GM19328 (cell line): ENCODE measurements at regions not wholly inside any gene's neighbourhood (a gene's known extent, or its start where the extent isn't known, plus 50 kb on each side); places are given as distances from the start of the nearest gene placed in this dataset.

Experiments used
- ATAC-seq: cut with Tn5 transposase; IDR thresholded peaks from one replicate; pipeline ENCODE4 v1.9.1; 2021; ENCODE audit warnings: mild to moderate bottlenecking, moderate library complexity; ENCODE audit not compliant: unreplicated experiment

DNA sequence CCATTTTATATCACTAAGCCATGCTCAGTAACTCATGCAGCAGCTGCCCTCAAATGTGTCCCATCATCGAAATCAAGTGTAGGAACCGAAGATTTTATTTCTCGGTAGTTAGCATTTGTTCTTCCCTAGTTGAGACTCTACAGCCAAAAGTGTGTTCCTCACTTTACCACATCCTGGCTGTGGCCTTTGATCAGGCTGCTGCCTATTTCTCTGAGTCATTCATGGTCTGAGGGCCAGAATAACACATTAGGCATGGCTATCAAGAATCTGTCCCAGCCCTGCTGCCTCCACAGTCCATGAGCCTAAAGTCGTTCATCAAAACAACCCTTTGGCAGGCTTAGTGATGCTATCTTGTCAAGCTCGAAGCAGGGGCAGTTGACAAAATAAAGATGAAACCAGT, 300.1 kb downstream of the TDRD15 start:
- no peak for ATAC-seq

DNA sequence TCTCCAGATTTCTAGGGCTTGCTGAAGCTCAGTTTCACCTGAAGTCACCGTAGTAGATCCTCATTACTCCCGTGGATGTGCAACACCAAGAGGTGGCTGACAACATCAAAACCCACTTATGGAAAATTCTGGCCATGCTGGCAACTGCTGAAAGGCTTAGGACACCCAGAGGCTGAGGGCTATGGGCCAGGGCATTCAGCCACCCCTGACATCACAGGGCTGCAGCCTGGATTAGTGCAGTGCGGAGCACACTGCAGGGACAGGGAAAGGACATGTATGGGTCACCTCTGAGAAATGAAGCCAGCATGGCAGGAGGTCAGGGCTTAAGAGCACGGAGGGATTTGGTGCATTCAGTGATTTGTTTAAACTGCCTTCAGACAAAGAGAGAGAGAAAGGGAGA, 300.6 kb downstream of the TDRD15 start:
- ATAC-seq: no peak

DNA sequence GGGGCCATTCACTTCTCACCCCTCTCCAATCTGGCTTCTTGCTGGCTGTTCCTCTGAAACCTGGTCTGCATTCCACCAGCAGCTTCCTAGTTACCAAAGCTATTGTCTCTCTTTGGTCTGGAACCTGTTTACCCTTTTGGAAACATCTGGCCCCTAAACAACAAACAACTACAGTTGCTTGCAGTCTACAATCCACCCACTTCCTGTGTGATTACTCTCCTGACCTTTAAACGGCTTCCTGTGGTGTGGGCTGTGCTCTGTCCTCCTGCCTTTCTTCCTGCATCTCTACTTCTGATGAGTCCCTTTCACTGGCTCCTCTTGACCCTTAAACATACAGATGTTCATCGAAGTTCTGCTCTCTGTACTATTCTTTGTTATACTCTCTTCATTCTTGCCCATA, 303.8 kb downstream of the TDRD15 start:
- no peak for ATAC-seq

DNA sequence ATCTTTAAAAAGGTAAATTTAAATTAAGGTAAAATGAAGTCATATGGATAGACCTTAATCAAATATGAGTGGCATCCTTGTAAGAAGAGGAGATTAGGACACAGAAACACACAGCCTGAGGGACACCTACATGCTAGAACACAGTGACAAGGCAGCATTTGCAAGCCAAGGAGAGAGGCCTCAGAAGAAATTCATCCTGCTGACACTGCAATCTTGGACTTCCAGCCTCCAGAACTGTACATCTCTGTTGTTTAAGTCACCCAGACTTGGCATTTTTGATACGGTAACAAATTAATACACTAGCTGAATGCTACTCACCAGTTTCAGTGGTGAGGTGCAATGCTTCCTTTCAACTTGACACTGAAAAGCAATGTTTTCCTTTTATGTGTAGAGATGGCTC, 305.0 kb downstream of the TDRD15 start:
- no peak for ATAC-seq

DNA sequence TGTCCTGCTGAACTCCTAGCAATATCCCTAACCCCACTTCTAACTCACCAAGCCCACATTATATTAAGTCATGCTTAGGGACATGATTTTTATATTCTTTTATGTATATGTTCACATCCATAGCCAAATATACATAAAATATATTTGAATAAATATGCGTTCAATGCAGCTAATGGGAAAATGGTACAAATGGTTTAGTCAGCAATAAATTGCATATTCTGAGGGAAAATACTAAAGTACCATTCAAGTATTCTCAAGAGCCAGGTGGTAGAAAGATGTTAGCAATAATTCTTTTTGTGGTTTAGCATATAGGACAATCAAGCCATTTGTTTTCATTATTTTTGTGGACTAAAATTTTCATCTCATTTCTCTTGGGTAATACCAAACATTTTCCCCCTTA, 306.0 kb downstream of the TDRD15 start:
- ATAC-seq: no peak

DNA sequence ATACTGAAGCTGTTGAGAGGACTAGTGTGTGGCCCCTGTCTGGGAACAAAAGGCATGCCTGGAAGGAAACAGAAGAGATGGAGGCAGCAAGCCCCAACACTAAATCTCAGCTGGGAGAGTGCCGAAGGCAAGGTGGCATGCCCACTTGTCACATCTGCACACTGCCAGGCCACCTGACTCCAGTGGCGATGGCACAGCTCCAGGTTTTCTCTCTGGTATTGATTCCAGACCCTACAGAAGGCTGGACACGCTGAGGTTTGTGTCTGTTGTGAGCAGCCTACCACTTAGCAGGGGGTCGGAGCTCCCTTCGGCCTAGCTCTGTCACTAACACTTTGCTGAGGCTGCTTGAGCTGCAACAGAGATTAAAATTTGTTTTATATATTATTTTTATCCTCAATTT, 307.3 kb downstream of the TDRD15 start:
- no peak for ATAC-seq

DNA sequence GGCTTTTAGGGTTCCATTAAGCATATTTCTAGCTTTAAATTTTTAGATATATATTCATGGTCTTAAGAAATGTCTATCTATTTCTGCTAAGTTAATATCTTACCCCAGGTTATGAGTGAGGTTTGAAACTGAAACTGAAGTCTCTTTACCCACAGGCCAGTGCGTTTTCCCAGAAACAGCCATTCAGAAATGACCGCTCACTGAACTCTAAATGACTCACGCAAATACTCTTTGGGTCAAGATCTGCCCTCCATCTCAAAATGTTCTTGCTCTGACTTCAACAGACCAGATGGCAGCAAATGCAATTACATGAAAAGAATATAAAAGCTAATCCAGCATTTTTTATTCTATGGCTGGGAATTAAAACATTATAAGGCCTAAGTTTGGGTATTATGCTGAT, 315.2 kb downstream of the TDRD15 start:
- ATAC-seq: no peak

DNA sequence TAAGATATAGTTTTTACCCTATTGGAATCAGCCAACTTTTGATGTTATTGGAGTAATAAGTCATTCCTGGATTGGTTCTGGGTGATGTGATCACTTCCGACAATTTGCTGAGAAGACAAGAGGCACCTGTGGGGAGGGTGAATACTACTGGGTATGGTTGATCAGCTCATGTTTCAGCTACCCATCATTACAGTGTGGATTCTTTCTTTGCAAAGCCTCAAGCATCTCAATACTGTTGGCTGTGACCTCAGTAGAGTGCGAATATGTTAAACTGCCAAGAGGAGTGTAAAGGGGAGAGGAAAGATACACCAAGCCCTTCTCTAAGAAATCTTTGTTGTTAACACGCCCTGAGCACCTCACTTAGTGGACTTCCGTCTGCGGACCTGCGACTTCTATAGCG, 317.7 kb downstream of the TDRD15 start:
- no peak for ATAC-seq

DNA sequence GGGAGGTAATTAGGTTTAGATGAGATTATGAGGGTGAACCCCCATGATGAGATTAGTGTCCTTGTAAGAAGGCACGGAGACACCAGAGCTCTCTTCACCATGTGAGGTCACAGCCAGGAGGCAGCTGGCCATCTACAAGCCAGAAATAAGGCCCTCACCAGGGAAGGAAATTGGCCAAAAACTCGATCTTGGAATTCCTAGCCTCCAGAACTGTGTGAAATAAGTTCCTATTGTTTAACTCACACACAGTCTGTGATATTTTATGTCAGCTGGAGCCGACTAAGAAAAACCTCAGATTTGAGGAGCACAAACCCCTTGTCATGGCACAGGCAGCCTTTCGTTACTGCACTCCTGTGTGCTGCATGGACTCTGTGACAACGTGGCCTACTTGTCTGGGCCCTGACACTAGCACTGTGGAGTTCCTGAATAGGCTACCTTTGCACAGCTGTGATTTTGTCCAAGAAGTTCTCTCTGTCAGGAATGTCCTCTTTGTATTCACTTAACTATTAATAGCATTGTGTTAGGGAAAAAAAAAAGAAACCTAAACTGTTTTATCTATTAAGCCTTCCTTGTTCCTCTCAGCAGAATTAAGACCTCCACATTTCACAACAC, 319.8 kb downstream of the TDRD15 start:
- ATAC-seq: no peak

DNA sequence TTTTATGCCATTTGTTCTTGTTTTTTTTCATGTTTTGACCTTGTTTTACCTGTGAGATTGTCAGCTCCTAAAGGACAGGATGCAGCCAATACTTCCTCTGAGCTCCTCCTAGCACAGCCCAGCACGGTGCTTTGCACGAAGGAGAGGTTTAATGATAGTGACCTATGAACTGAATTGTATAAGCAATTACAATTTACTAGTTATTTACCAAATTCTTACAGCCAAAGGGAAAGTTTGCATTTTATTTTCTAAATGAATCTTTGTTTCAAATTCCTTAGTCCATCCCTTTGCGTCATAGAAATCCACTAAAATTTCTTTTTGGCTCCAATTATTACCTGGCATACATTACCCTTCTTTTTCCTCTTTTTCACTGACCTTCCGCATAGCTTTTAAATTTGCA, 326.1 kb downstream of the TDRD15 start:
- no peak for ATAC-seq

DNA sequence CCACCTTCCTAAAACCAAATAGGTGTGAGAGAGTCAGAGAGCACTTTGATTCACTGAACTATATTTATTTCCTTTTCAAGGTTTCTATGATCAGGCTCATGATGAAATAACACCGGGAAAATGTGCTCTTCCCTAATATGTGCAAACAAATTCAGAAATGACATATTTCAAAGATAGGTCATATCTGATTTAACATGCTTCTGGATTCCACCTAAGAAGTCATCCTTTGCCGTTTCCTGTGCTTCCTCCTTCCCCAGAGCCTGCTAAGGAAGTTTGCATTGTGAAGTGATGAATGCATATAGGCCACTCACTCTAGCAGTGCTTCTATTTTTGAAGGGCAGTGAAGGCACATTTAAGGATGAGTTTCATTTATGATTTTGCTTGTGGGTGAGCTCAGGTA, 327.6 kb downstream of the TDRD15 start:
- no peak for ATAC-seq

DNA sequence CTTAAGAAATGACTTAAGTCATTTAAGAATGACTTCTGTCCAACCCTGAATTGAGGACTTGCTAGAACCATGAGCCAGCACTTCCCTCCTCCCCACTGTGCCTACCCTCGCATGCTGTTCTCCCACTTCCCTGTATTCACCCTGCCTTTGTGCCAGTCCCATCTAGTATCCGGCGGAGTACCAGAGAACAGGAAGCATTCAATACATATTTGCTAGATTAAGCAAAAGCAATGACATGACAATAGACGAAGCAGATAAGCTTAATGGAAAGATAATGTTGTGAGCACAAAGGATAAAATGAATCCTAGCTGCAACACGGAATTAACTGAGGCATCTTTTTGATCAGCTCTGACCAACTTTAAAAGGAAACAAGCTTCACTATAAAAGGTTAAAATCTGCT, 328.5 kb downstream of the TDRD15 start:
- no peak for ATAC-seq

DNA sequence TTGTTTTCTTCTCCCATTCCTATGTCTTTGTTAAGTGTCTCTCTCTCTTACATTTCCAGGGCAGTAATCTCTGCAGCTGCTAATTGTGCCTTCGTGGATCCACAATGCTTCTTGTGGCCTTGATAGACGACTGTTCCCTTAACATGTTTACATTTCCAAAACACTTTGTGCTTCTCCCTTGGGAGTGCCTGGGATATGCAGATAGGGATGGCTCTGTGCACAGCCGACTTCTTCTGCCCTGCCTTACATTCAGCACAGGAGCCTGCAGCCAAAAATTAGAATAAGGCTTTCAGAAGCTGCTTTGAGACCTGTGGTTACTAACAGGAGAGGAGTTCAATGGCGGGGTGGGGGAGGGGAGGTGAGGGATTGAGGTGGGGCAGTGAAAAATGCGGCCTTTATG, 328.9 kb downstream of the TDRD15 start:
- no peak for ATAC-seq

DNA sequence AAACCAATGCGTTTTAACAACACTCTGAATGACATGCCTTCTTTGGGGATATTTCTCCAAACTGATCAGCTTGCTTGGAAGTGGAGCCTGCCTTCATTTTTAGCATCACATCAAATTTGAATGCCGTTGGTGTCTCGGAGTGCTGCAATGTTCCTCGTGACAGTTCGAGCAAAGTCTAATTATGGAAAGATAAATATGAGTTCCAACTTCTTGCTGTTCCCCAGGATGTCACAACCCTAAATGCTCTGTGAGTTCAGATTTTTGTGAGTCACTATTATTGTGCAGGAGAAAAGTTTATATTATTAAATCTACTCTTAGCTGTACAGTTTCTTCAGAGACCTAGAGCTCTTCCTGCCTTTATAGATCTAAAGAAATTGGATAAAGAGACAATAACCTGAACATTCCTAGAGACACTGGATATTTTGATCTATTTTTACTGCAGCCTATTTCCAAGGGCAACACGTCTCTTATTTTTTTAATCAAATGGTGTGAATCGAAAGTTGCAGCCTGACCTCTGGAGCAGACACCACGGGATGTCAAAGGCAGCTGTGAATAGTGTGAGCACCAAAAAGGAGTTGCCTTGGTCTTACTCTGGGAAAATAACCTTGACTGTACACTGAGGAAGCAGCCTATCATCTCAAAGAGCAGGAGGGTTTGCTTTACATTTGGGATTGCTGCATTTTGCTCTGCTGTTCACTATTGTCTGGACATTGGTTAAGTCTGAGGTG, 330.1 kb downstream of the TDRD15 start:
- ATAC-seq: no peak

DNA sequence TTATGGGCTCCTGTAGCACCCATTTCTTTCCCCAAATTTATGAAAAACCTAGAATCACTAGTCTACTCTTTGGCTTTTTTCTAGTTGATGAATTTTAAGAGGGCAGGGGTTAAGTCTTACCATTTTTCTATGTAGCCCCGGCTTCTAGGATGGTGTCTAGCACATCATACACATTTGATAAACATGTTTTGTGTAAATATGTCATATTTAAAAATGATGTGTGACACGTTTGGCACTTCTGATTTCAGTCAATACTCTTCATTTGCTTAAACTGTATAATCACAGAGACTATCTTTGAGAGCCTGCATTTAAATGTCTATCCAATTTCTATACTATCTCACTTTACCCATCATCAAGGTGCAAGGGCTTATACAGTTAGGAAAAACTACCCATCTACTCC, 331.1 kb downstream of the TDRD15 start:
- ATAC-seq: no peak

DNA sequence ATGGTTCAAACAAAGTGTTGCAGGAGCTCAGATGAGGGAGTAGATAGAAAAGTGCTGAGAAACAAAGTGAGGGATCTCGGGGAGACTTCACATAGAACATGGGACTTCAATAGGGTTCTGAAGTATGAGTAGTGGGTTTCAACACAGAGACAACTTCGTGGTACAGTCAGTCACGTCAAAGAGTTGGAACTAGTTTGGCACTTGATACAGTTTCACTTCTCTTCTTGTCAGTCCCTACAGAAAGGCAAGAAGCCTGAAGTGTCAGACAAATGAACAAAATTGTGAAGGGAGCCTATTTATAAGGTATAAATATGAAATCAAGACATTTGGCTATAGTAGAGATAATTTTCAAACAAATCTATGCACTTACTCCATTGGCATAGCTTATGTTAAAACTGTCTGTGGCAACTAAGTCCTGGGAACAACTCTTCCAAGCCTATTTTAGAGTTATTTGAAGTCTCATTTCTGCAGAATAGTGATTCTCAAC, 338.0 kb downstream of the TDRD15 start:
- ATAC-seq: no peak

DNA sequence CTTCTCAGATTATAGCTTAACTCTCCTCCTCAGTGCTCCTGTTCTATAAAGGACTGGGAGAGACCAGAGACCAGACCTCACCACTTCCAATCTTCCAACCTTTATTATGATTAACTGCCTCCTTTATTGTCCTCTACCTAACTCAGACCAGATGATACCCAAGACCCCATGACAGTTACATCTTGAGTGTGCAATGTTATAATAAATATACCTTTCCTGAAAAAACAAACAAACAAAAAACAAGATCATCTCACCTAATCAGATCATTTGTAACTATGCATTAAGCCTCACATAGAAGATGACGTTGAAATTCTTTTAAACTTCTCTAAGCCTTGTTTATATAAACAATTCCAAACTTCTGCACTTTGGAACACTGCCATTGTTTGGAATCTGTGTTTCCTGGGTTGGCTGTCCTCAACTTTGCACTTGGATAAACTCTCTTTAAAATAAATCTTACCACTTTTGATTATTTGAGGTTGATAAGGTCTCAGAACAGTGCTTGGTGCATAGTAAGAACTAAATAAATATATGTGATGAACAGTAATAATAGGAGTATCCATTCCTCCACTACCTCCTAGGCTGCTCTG, 342.7 kb downstream of the TDRD15 start:
- no peak for ATAC-seq

DNA sequence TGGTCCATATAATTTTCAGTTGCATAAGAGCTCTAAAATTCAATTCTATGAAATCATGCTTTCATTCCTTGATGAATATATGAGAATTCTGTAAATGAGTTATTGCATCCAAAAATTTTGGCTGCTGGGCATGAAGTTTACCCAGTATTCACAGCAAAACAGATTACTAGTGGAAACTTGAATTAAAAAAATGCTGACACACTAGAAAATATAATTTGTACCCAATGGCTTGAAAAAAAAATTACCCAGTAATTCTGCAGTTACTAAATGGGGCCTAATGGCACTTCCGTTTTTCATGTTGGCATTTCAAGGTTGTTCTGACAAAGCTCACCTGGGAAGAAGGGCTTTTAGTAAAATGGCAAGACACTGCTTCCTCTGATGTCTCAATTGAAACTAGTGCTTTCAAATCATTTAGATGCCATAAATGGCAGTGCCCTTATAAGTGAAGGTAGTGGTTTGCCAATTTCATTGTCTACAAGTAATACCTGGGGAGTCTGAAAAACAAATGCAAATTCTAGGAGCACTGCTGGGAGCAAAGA, 343.6 kb downstream of the TDRD15 start:
- ATAC-seq: no peak

DNA sequence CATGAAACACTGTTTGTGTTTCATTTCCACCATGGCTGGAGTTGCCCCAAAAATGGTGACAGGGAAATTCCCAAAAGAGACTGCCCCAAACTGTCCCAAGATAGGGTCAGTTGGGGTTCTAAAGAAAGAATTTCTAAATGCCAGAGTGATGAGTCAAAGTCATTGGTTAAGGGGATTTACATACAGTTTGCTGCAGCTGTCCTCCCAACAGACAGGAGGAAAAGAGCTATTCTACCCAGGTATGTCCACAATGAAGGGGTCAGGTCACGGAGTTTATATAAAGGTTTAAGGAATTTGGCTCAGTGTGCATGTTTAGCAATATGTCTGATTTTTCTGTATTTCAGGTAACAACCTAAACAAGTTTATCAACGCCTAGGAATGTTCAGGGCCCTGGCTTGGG, 344.1 kb downstream of the TDRD15 start:
- no peak for ATAC-seq

DNA sequence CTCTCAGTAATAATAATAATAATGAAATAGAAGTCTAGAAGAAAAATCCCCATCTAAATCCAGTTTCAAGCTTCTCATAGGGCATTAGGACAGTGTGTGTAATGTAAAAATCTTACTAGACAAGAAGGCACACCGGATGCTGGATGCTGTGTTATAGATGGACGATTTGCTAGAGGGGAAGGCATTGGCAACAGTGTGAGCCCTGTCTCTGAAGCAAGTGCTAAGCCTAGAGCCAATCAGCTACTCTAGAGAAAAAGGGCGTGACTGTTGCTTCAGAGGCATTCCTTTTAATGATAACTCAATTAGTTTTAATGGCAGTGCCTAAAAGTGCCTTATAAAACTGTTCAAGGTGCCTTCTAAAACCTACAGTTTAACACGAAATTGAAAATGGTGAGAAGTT, 344.9 kb downstream of the TDRD15 start:
- ATAC-seq: no peak

DNA sequence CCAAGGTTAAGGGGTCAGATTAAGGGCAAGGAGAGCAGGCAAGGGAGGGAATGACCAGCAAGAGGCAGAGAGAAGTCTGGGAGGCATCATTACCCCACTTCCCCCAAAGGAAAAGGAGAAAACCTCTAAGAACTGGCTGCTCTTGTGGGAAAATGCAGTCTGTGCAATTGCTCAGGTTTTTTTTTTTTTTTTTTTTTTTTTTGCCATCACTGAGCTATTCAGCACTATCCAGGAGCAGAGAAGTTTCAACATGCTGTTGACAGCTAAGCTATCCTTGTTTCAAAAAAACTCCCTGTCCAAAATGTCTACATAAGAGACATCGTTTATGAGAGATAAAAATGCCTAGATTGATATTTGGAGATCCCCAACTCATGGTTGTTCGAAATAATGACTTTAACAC, 345.4 kb downstream of the TDRD15 start:
- ATAC-seq: no peak

DNA sequence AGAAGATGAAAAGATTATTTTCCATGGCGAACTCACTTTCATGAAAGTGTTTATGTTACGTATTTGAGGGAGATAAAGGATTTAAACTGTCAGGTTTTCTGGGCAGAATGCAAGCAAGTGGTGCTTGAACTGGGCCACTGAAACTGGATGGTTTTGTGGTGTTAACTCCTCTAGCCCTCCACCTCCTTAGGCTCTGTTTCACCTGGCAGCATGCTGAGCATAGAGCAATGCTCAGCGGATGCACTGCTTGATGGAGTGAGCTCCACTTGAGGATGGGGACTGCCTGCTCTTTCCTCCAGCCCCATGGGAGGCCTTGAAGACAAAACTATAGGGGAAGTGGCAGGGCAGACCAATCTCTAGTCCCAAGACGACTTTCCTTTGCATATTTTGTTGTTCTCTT, 345.8 kb downstream of the TDRD15 start:
- no peak for ATAC-seq
